Pons (tissue), 1 donor: ENCODE measurements at regions not wholly inside any gene's neighbourhood (a gene's known extent, or its start where the extent isn't known, plus 50 kb on each side); places are given as distances from the start of the nearest gene placed in this dataset.

Experiments
- DNase-seq: peaks from one replicate; pipeline ENCODE4 v3.0.0-alpha.2; 2016; ENCODE audit warnings: low spot score

GRCh38 chrY:11293392-11293791 is 1407.6 kb upstream of the USP9Y start:
- no peak for DNase-seq

GRCh38 chrY:11334151-11334550 is 1366.9 kb upstream of the USP9Y start:
- DNase-seq, result peak; percentile 39
